ENCODE measurements at regions not wholly inside any gene's neighbourhood (a gene's known extent, or its start where the extent isn't known, plus 50 kb on each side); places are given as distances from the start of the nearest gene placed in this dataset.

DNA sequence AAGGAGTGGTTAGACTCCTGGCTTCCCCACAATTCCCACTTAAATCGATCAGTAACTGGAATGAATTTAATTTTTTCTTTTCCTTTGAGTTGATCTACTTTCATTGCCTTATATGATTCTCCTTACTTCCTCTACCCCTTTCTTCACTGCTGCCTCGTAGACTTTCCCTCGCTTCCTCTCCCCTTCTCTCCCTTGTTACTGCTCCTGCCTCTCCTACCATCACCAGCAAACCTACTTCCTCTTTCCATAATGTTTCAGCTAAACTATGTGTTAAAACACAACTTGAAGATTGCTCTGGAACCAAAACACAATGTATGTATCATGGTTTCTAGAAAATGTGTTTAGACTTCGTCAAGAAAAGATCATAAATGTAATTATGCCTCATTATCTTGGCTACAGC lies 132.0 kb upstream of the TET2 start:
- Histone ChIP-seq H3K4me3 (ENCODE audit: low read depth, low read length) (no peak overlapping the region), H3K9me3 (no peaks in the 10 kb centered on the region), H3K27me3 (replicated peaks; ENCODE audit: control insufficient read depth, insufficient read depth, low read length) (no peaks in the 10 kb centered on the region), H3K36me3 (ENCODE audit: control insufficient read depth, insufficient read depth, low read length) (no peaks in the 10 kb centered on the region), H3K4me1 (no peaks in the 10 kb centered on the region)
- no peak overlapping the region for H3K27ac Mint-ChIP-seq (ENCODE audit: unreplicated experiment)
- peaks cover 8% of the 10 kb centered on the region for H3K9me3 Mint-ChIP-seq (ENCODE audit: unreplicated experiment)
- no peak overlapping the region for H3K4me3 Mint-ChIP-seq (ENCODE audit: unreplicated experiment)
- TF ChIP-seq, protein P1, sequence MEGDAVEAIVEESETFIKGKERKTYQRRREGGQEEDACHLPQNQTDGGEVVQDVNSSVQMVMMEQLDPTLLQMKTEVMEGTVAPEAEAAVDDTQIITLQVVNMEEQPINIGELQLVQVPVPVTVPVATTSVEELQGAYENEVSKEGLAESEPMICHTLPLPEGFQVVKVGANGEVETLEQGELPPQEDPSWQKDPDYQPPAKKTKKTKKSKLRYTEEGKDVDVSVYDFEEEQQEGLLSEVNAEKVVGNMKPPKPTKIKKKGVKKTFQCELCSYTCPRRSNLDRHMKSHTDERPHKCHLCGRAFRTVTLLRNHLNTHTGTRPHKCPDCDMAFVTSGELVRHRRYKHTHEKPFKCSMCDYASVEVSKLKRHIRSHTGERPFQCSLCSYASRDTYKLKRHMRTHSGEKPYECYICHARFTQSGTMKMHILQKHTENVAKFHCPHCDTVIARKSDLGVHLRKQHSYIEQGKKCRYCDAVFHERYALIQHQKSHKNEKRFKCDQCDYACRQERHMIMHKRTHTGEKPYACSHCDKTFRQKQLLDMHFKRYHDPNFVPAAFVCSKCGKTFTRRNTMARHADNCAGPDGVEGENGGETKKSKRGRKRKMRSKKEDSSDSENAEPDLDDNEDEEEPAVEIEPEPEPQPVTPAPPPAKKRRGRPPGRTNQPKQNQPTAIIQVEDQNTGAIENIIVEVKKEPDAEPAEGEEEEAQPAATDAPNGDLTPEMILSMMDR (IDR thresholded peaks at IDR 0.05; ENCODE audit: insufficient read depth in 1 of 2, low read depth in 1 of 2, low read length in 1 of 2, severe bottlenecking in 1 of 2, unreplicated experiment in 1 of 2) = no peak
- POLR2A ChIA-PET = no interaction called here
- H3K36me3 Mint-ChIP-seq (ENCODE audit: insufficient read depth, unreplicated experiment) = no peaks in the 10 kb centered on the region
- DNase-seq = no peak
- no peaks in the 10 kb centered on the region for H3K4me1 Mint-ChIP-seq (ENCODE audit: low read depth, unreplicated experiment)
- CTCF ChIA-PET = no interaction called here
- H3K27me3 Mint-ChIP-seq (ENCODE audit: insufficient read depth, unreplicated experiment) = peaks cover 5% of the 10 kb centered on the region
- intact Hi-C loops (cut with micrococcal nuclease; ENCODE audit: unreplicated experiment) = no loop called here
- BruUV-seq (replicated peaks) = no TSS peak

DNA sequence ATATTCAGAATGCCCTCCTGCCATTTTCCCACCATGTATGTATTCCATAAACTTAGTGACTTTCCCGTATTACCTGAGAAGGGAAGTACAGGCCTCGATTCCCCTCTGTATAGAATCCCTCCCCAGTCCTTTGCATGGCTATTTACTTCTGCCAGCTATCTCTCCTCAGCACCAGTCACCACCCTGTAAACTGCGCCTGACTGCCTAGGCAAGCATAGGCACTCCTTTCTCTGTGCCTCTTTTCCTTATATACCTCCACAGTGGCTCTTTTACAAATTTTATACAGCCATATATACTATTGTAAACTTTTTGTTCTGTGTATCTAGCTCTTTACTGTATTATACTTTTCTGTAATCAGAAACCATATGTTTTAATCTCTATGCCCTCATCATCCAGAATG lies 130.9 kb upstream of the TET2 start:
- Mint-ChIP-seq H3K9me3 (ENCODE audit: unreplicated experiment) (no peaks in the 10 kb centered on the region), H3K27me3 (ENCODE audit: insufficient read depth, unreplicated experiment) (peaks cover 2% of the 10 kb centered on the region), H3K27ac (ENCODE audit: unreplicated experiment) (no peak overlapping the region), H3K4me3 (ENCODE audit: unreplicated experiment) (no peak overlapping the region), H3K4me1 (ENCODE audit: low read depth, unreplicated experiment) (no peaks in the 10 kb centered on the region), H3K36me3 (ENCODE audit: insufficient read depth, unreplicated experiment) (no peaks in the 10 kb centered on the region)
- H3K9me3 ChIP-seq = no peaks in the 10 kb centered on the region
- no peaks in the 10 kb centered on the region for H3K4me1 ChIP-seq
- POLR2A ChIA-PET = no interaction called here
- no peaks in the 10 kb centered on the region for H3K27me3 ChIP-seq (replicated peaks; ENCODE audit: control insufficient read depth, insufficient read depth, low read length)
- TF ChIP-seq, protein P1 (IDR thresholded peaks at IDR 0.05; ENCODE audit: insufficient read depth in 1 of 2, low read depth in 1 of 2, low read length in 1 of 2, severe bottlenecking in 1 of 2, unreplicated experiment in 1 of 2) = no peak
- no peaks in the 10 kb centered on the region for H3K36me3 ChIP-seq (ENCODE audit: control insufficient read depth, insufficient read depth, low read length)
- H3K4me3 ChIP-seq (ENCODE audit: low read depth, low read length) = no peak overlapping the region
- no peak for DNase-seq
- no TSS peak for BruUV-seq (replicated peaks)
- intact Hi-C loops (cut with micrococcal nuclease; ENCODE audit: unreplicated experiment) = no loop called here
- CTCF ChIA-PET = no interaction called here

DNA sequence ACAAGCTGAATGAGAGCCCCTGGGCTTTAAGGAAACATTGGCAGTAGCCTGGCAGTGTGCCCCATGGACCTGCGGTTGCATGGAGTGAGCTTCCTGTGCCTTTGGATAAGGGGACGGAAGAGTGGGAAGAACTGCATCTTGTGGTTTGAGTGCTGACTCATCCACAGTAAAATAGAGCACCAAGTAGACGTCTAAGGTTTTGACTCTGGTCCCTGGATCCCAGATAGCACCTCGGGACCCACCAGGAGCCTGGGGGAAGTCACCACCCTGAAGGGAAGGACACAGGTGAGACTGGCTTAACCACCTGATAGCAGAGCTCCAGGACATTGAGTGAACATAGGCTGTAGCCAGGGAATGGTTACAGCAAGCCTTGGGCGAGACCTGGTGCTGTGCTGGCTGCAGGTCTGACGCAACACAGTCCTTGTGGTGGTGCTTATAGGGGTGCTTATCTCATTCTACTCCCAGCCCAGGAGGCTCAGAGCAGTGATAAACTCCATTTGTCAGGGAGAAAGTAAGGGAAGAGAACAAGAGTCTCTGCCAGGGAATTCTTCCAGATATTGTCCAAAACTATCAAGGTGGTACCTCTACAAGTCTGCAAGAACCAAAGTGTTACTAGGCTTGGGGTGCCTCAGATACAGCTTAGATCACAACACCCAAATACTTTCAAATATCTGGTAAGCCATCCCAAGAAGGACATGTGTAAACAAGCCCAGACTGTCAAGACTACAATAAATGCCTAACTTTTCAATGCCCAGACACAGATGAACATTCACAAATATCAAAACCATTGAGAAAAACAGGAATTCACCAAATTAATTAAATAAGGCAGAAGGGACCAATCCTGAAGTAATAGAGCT lies 123.6 kb upstream of the TET2 start:
- POLR2A ChIA-PET = no interaction called here
- BruUV-seq (replicated peaks) = no TSS peak

More for the DNA sequence above, 123.6 kb upstream of the TET2 start:
- no peaks in the 10 kb centered on the region for H3K36me3 ChIP-seq (ENCODE audit: control insufficient read depth, insufficient read depth, low read length)
- CTCF ChIA-PET = no interaction called here
- no peaks in the 10 kb centered on the region for H3K27me3 ChIP-seq (replicated peaks; ENCODE audit: control insufficient read depth, insufficient read depth, low read length)
- peaks cover 4% of the 10 kb centered on the region for H3K27me3 Mint-ChIP-seq (ENCODE audit: insufficient read depth, unreplicated experiment)
- H3K9me3 Mint-ChIP-seq (ENCODE audit: unreplicated experiment) = no peaks in the 10 kb centered on the region
- 0 out of 2 replicates have a peak, but pooled peaks cover 3% of the 10 kb centered on the region for H3K9me3 ChIP-seq
- H3K4me3 Mint-ChIP-seq (ENCODE audit: unreplicated experiment) = no peak overlapping the region
- H3K4me1 Mint-ChIP-seq (ENCODE audit: low read depth, unreplicated experiment) = no peaks in the 10 kb centered on the region
- intact Hi-C loops (cut with micrococcal nuclease; ENCODE audit: unreplicated experiment) = no loop called here
- TF ChIP-seq, protein P1 (IDR thresholded peaks at IDR 0.05; ENCODE audit: insufficient read depth in 1 of 2, low read depth in 1 of 2, low read length in 1 of 2, severe bottlenecking in 1 of 2, unreplicated experiment in 1 of 2) = no peak
- H3K27ac Mint-ChIP-seq (ENCODE audit: unreplicated experiment) = no peak overlapping the region
- H3K4me1 ChIP-seq = no peaks in the 10 kb centered on the region
- no peaks in the 10 kb centered on the region for H3K36me3 Mint-ChIP-seq (ENCODE audit: insufficient read depth, unreplicated experiment)
- H3K4me3 ChIP-seq (ENCODE audit: low read depth, low read length) = no peak overlapping the region
- DNase-seq = no peak

All from Caco-2 (cell line).